ENCODE measurements at regions not wholly inside any gene's neighbourhood (a gene's known extent, or its start where the extent isn't known, plus 50 kb on each side); places are given as distances from the start of the nearest gene placed in this dataset.

DNA sequence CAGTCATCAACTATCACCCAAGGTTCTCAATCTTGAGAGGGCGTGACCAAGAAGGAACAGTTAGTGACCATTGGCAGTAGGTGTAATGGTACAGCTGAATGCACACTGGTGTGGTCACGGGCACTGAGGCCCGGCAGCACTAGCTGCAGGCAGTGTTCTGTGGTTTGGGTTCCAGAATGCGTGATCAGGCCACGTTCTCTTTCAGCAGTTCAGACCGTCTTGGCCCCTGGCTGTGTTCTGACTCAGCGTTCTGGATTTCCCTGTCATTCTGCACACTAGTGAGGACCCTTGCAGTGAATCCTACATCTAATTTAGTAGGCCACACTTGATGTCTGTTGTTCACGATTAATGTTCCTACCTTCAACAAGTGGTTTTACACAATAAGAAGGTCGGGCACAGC is 220.5 kb upstream of the SLCO3A1 start:
- TF ChIP-seq, protein P1, sequence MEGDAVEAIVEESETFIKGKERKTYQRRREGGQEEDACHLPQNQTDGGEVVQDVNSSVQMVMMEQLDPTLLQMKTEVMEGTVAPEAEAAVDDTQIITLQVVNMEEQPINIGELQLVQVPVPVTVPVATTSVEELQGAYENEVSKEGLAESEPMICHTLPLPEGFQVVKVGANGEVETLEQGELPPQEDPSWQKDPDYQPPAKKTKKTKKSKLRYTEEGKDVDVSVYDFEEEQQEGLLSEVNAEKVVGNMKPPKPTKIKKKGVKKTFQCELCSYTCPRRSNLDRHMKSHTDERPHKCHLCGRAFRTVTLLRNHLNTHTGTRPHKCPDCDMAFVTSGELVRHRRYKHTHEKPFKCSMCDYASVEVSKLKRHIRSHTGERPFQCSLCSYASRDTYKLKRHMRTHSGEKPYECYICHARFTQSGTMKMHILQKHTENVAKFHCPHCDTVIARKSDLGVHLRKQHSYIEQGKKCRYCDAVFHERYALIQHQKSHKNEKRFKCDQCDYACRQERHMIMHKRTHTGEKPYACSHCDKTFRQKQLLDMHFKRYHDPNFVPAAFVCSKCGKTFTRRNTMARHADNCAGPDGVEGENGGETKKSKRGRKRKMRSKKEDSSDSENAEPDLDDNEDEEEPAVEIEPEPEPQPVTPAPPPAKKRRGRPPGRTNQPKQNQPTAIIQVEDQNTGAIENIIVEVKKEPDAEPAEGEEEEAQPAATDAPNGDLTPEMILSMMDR (IDR thresholded peaks at IDR 0.05) = no peak
- TF ChIP-seq POLR2A (IDR thresholded peaks at IDR 0.05) = no peak

DNA sequence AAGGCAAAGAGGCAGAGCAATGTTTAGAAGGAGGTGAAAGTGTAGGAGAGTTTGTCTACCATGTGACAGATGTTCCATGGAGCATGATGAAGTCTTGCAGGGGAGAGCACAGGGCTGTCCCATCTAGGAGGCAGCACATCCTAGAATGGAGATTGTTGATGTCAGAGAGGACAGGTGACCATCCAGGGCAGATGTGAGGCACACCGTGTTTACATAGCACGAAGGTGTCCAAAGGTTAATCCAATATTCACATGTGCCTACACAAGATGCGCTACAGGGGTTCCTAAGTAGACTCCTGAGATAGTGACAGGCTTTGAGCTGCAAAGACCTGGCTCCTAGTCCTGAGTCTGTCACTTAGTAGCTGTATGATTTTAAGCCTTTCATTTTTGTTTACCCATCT is 219.3 kb upstream of the SLCO3A1 start:
- Histone ChIP-seq H3K27ac (no peak overlapping the region), H3K27me3 (no peaks in the 10 kb centered on the region), H3K36me3 (ENCODE audit: low read depth, missing control alignments) (no peaks in the 10 kb centered on the region), H3K4me1 (no peaks in the 10 kb centered on the region), H3K4me3 (no peak overlapping the region), H3K9me3 (no peaks in the 10 kb centered on the region)
- 95 to 100% methylated on average over 1 to 3 of the region's 3 CpGs for WGBS, 2 donors
- no peak for DNase-seq
- intact Hi-C loops (cut with DNase I; ENCODE audit: low total_unique reads) = no loop called here
- TF ChIP-seq, protein P1 (IDR thresholded peaks at IDR 0.05) = no peak
- no peak for TF ChIP-seq POLR2A (IDR thresholded peaks at IDR 0.05)

More for the DNA sequence above, 220.5 kb upstream of the SLCO3A1 start:
- DNase-seq = no peak
- H3K4me3 ChIP-seq = no peak overlapping the region
- H3K27me3 ChIP-seq = no peaks in the 10 kb centered on the region
- H3K27ac ChIP-seq = no peak overlapping the region
- WGBS, 2 donors = 82 to 88% methylated on average over 9 of the region's 9 CpGs
- no peaks in the 10 kb centered on the region for H3K9me3 ChIP-seq
- H3K4me1 ChIP-seq = no peaks in the 10 kb centered on the region
- no peaks in the 10 kb centered on the region for H3K36me3 ChIP-seq (ENCODE audit: low read depth, missing control alignments)
- intact Hi-C loops (cut with DNase I; ENCODE audit: low total_unique reads) = no loop called here

DNA sequence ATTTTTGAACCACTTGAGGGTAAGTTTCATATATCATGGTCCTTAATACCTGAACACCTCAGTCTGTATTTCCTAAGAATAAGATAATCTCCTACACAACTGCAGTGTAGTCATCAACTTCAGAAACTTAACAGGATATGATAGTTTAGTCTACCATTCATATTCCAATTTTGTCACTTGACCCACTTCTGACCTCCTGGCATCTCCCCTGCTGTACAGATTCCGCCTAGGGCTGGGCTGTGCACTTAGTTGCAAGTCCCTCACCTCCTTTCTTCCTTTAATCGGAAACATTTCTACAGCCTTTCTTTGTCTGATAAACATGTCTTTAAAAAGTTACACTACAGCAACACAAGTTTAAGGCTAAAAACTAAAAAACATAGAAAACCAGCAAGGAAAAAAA is 218.4 kb upstream of the SLCO3A1 start:
- Histone ChIP-seq H3K4me1 (no peaks in the 10 kb centered on the region), H3K9me3 (no peaks in the 10 kb centered on the region), H3K27ac (no peak overlapping the region), H3K4me3 (no peak overlapping the region), H3K27me3 (no peaks in the 10 kb centered on the region), H3K36me3 (ENCODE audit: low read depth, missing control alignments) (no peaks in the 10 kb centered on the region)
- intact Hi-C loops (cut with DNase I; ENCODE audit: low total_unique reads) = no loop called here
- WGBS, 2 donors = 44 to 69% methylated on average over 2 of the region's 2 CpGs
- TF ChIP-seq POLR2A (IDR thresholded peaks at IDR 0.05) = no peak
- TF ChIP-seq, protein P1 (IDR thresholded peaks at IDR 0.05) = no peak
- no peak for DNase-seq

DNA sequence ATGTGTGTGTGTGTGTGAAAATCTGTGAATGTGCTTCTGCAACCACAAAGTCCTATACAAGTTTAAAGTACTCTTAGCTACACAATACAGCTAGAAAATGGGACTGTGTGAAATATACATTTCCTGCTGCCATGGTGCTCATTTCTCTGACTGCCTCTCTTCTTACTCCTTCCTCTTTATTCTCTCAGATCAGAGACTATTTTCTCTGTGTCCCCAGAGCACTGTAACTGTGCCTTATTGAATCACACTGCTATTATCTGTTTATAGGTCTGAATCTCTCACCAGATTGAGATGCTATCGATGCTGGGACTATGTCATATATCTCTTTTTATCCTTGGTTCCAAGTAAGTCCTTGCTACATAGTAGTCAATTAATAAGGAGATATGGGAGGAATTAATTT is 217.9 kb upstream of the SLCO3A1 start:
- Histone ChIP-seq H3K9me3 (no peaks in the 10 kb centered on the region), H3K4me1 (no peaks in the 10 kb centered on the region), H3K27ac (no peak overlapping the region), H3K4me3 (no peak overlapping the region), H3K36me3 (ENCODE audit: low read depth, missing control alignments) (no peaks in the 10 kb centered on the region), H3K27me3 (no peaks in the 10 kb centered on the region)
- 76 to 90% methylated on average over 1 of the region's 1 CpG for WGBS, 2 donors
- no peak for DNase-seq
- intact Hi-C loops (cut with DNase I; ENCODE audit: low total_unique reads) = no loop called here
- no peak for TF ChIP-seq POLR2A (IDR thresholded peaks at IDR 0.05)
- TF ChIP-seq, protein P1 (IDR thresholded peaks at IDR 0.05) = no peak

DNA sequence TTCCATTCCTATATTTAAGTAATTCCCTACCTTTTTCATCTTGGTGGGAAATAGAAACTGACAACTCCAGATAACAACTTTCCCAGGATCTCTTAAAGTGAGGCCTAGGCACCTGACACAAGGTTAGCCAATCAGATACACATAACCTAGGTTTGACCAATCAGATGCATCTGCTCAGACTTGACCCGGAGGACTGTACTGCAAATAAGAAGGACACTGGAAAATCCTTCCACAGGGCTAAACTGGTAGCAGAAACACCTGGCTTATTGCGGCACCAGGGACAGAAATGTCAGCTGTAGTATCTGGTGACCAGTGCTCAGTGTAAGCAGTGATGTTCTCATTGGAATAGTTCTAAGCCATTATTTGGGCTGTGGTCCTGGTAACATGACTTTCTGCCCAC is 204.5 kb upstream of the SLCO3A1 start:
- Histone ChIP-seq H3K36me3 (ENCODE audit: low read depth, missing control alignments) (no peaks in the 10 kb centered on the region), H3K27me3 (no peaks in the 10 kb centered on the region), H3K9me3 (no peaks in the 10 kb centered on the region), H3K4me1 (no peaks in the 10 kb centered on the region), H3K27ac (no peak overlapping the region), H3K4me3 (no peak overlapping the region)
- no peak for DNase-seq
- no peak for TF ChIP-seq POLR2A (IDR thresholded peaks at IDR 0.05)
- TF ChIP-seq, protein P1 (IDR thresholded peaks at IDR 0.05) = no peak
- 78 to 84% methylated on average over 2 of the region's 2 CpGs for WGBS, 2 donors
- intact Hi-C loops (cut with DNase I; ENCODE audit: low total_unique reads) = no loop called here

Measured in testis (tissue), 2 donors.